DOHH2 (cell line): ENCODE measurements at regions not wholly inside any gene's neighbourhood (a gene's known extent, or its start where the extent isn't known, plus 50 kb on each side); places are given as distances from the start of the nearest gene placed in this dataset.

Experiments used
- CTCF ChIP-seq: fragments of 200-600 bp; sonication (generic); IDR thresholded peaks from one replicate; pipeline ENCODE4 v1.5.1; 2014; ENCODE audit warnings: antibody characterized with exemption, mild to moderate bottlenecking, low read depth, low read length; ENCODE audit not compliant: poor library complexity, severe bottlenecking
- EZH2phosphoT487 ChIP-seq: fragments of 200-600 bp; sonication (generic); IDR thresholded peaks from 2 replicates; pipeline ENCODE4 v1.6.1; 2017; ENCODE audit warnings: borderline replicate concordance, mild to moderate bottlenecking, antibody characterized with exemption, low read length, moderate library complexity, mixed read lengths

DNA sequence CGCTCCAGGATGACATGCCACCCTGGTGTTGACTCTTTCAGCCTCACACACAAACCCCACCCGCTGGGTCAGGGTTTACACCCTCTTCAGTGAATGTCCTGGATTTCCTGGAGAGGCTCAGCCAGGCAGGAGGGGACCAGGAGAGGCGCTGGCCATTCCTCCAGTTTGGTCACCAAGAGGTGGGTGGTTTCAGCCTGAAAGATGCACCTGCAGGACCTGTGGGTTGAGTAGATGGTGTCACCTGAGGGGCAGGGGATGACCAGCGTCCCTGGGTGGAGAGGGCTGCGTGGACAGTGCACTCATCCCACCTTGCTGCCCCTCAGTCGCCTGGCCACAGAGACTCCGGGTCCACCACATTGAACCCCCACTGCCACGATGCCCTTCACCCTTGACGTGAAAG is 179.7 kb downstream of the ASMT start:
- TF ChIP-seq CTCF: no peak
- TF ChIP-seq EZH2phosphoT487: no peak
